IPS DF 4.7 (cell line): ENCODE measurements at regions not wholly inside any gene's neighbourhood (a gene's known extent, or its start where the extent isn't known, plus 50 kb on each side); places are given as distances from the start of the nearest gene placed in this dataset.
"Not testable (repeated sequence)": the region's sequence is repeated elsewhere in the genome, so short reads cannot be mapped to it uniquely, and the experiment has no call there.

Experiments used
- DNase-seq: peaks from one replicate; pipeline ENCODE4 v3.0.0-alpha.2; 2013; ENCODE audit warnings: low spot score; ENCODE audit errors: extremely low read depth

DNA sequence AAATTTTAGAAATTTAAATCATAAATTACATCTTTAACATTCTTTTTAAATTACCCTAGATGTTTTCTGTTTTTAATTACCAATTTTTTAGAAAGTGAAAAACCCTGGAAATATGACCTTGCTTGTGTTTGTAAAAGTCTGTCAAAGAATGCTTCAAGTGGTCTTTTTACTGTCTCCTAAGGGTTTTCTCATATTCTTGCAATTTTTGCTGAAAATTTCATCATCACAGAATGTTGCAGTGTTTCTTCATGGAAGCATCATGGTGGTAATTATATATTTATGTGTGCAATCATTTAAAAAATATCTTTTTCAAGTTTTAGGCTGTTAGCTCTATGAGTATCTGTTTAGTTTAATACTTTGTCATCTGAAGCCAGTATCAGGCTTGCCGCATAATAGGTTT lies 178.2 kb downstream of the HDGFL1 start:
- no peak for DNase-seq

DNA sequence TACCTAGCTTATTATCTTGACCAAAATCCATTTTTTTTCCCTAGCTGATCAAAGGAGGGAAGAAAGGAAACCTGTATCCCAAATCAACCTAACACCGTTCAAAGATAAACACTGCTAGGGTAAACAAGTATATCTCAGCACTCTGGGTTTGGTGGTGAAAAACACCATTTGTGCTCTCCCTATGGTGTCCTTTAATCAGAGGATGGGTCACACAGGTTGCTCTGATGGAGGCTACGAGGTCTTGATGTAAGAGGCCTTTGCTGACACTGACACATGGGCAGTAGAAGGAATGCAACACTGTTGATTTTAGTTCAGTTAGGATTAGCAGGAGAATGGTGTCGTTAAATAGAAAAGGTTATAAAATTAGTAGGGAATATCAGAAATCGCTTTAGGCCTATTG lies 179.3 kb downstream of the HDGFL1 start:
- DNase-seq: no peak

GRCh38 chr6:22749696-22750095 lies 180.3 kb downstream of the HDGFL1 start:
- no peak for DNase-seq

- no peak for DNase-seq
These were observed 181.9 kb downstream of the HDGFL1 start for GRCh38 chr6:22751223-22751622.

- no peak for DNase-seq
These were observed 183.2 kb downstream of the HDGFL1 start for GRCh38 chr6:22752522-22752921.

DNA sequence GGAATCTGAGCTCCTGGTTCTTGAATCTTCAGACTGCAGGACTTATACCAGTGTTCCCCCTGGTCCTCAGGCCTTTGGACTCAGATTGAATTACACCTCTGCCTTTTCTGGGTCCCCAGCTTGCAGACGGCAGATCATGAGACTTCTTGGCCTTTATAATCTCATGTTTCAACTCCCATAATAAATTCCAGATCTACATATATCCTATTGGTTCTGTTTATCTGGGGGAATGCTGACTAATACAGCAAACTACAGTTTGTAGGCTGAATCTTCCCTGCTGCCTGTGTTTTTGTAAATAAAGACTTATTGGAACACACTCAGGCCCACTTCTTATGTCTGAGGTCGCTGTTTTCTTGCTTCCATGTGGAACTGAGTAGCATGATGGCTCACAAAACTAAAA lies 184.7 kb downstream of the HDGFL1 start:
- no peak for DNase-seq

GRCh38 chr6:22755605-22756004 lies 186.2 kb downstream of the HDGFL1 start:
- no peak for DNase-seq

GRCh38 chr6:22756365-22756764 lies 187.0 kb downstream of the HDGFL1 start:
- no peak for DNase-seq

DNA sequence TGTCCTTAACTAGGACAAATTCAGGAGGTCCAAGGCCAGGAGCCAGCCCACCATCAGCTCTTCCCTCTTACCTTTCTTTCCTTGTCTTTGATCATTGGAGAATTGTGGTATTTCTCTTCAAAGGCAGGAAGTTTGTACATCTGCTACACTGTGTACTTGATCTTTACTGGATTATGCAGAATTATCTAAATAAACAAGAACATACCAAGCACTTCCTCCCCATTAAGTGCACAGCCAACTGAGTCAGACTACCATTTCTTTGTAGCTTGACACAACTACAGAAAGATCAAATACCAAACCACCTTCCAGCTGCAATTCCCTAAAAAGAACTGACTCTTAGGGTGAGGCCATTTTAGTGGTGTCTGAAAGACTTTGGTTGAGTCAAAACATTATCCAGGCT lies 195.1 kb downstream of the HDGFL1 start:
- no peak for DNase-seq

DNA sequence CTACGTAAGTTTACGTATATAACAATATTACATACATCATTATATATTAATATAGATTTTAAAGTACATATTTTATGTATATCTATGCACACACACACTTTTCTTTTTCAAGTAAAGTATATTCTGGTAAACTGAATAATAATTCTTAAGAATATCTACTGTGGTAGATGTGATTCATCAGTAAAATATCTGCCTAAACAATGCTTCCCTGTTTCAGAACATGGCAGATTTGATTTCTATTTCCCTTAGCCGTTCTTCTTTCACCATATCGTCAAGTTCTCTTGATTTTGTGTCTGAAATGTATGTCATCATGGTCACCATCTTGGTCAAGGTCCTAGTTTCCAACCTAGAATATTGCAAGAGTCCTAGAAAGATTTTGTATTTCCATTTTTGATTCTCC lies 195.6 kb downstream of the HDGFL1 start:
- DNase-seq: no peak

DNA sequence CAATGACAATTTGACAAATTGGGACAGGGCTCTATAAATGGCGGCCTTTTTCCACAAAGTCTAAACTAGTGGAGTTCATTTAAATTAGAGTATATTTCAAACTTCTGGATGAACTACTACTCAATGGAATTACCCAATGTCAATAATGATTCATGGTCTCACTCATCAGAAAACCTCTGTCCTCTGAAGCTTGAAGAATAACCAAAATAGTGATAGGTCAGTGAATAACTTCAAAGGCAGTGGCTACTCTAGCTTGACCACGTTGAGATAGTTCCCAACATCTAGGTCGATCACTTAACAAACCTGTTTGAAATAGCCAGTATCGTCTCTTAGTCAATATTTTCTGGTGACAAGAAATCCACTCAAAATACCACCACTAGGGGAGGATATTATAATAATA lies 197.6 kb downstream of the HDGFL1 start:
- DNase-seq: no peak

- no peak for DNase-seq
These were observed 200.7 kb downstream of the HDGFL1 start for GRCh38 chr6:22770054-22770453.

DNA sequence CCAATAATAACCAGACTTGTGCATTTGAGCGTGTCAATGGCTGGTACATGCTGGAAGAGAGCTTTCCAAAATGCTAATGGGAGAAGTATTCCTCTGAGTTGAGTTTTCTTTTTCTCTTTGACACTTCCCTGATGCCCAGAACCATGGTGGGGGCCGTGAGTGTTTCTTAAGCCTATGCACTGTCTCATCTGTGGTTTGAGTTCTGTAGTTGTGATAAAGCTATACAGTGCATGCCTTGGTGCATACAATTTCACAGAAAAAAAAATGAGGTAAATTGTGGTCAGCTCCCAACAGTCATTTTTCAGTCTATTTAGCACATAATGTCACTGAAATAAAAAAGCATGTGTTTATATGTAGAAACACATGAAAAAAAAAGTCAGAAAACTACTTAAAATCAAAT lies 204.8 kb downstream of the HDGFL1 start:
- DNase-seq: no peak

- DNase-seq: not testable (repeated sequence)
These were observed 209.1 kb downstream of the HDGFL1 start for GRCh38 chr6:22778438-22778837.

DNA sequence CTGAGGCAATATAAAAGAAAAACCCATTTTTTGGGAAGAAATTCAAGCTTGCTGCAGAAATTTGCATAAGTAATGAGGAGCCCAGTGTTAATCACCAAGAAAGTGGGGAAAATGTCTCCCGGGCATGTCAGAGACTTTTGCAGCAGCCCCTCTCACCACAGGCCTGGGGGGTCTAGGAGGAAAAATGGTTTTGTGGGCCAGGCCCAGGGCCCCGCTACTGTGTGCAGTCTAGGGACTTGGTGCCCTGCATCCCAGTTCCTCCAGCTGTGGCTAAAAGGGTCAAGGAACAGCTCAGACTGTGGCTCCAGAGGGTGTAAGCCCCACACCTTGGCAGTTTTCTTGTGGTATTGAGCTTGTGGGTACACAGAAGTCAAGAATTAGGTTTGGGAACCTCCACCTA lies 209.7 kb downstream of the HDGFL1 start:
- DNase-seq: no peak

- DNase-seq: no peak
These were observed 214.6 kb downstream of the HDGFL1 start for GRCh38 chr6:22783931-22784330.

DNA sequence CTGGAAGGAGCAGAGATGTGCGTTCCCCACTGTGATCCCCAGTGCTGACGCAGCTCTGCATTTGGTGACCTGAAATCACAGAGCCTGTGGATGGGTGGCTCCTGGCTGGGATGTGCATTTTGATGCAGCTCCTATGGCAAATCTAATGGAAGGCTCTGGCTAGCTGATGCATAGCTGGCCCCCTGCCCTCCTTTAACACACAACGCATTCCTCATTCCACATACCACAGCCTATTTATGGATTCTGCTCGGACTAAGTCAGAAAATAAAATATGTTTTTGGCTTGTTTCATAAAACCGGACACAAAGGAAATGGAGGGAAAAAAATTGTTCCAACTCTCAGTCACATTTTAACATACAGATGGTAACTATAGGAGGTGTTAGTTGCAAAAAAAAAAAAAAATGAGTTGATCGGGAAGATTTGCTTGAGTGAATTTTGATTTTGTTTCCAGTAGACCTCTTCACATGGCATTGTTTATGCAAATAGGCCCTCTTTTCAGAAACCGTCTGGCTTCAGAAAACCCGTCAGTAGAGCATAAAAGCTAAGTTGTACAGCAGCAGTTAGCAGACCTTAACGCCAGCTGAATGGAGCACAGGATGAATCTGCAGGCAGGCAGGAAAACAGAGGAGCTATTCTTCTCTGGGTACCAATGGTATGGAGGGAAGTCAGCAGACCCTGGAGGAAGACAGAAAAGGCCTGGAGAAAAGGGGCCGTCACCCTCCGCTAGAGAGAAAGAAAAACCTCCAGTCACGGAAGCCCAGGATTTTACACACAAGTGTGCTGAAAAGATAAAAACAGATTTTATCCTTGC lies 215.4 kb downstream of the HDGFL1 start:
- no peak for DNase-seq

DNA sequence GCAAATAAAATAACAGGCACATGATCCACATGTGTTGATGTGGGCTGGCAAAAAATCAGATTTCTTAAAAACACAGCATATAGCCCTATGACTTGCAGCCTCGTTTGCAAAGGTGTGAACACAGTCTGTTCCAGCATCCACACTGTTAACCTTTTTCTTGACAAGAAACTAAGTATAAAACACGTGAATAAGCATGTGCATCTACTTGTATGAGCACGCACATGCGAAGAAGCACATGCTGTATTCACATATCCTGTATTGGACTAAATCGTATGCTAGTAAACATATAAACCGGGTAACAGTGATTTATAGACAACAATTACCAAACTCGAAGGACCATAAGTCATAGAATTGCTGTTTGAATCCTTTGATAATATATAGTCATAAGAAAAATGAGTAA lies 218.7 kb downstream of the HDGFL1 start:
- no peak for DNase-seq

DNA sequence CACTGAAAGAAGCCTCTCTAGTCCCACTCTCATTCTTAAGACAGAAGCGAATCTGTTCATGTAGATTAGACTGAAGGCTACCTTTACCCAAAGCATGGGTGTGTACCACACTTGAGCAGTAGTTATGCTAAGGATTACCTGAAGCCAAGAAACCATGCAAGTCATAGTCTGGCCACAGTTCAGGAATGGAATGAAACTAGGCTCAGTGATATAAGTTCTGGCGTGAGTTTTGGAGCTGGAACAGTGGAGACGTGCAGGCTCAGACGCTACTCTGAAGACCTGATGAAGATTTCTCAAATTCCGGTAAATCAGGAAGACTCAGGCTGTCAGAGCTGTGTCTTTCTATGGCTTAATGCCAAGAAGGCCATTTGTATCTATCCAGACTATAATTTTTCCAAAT lies 219.9 kb downstream of the HDGFL1 start:
- DNase-seq: no peak

- no peak for DNase-seq
These were observed 225.5 kb downstream of the HDGFL1 start for GRCh38 chr6:22794844-22795243.

GRCh38 chr6:22800451-22800850 lies 231.1 kb downstream of the HDGFL1 start:
- DNase-seq: no peak

- DNase-seq: no peak
These were observed 232.5 kb downstream of the HDGFL1 start for GRCh38 chr6:22801831-22802230.

GRCh38 chr6:22804620-22805261 lies 235.4 kb downstream of the HDGFL1 start:
- DNase-seq: no peak
